ENCODE measurements at regions not wholly inside any gene's neighbourhood (a gene's known extent, or its start where the extent isn't known, plus 50 kb on each side); places are given as distances from the start of the nearest gene placed in this dataset.
"Not testable (repeated sequence)": the region's sequence is repeated elsewhere in the genome, so short reads cannot be mapped to it uniquely, and the experiment has no call there.

DNA sequence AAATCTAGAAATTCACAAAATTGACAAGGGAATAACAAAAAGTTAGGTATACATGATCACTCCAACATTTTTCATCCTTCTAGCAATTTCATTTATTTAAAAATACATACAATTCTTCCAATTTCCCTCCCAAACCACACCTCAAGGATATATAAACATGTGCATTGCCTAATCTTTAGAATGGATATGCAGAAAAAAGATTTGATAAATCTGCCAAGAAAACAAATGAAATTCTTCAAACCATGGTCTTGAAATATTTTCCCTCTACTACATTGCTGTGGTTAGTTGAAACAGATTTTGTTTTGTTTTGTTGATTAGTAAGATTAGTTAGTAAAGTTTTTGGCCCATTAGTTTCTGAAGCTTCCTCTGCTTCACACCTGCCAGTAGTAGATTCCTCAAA is 703.3 kb upstream of the CCDC179 start:
- no peak for DNase-seq (ENCODE audit: low read depth in 2 of 2)

DNA sequence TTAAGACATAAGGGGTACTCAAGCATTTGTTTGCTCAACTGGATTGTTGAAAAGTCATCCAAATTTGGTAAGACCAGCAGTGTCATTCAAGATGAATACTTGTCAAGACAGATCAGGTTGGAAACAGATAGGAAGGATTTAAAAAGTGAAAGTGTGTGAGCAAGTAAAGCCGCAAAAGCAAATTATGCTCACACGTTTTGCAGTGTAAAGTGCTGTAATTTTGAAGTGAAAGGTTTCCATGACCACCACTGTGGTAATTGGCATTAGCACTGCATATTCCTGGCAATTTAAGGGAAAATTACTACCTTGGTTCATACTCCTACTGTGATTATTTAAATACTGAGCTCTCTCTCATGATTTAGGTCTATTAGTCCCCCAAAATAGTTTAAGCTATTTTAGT is 704.1 kb upstream of the CCDC179 start:
- DNase-seq (ENCODE audit: low read depth in 2 of 2): no peak

DNA sequence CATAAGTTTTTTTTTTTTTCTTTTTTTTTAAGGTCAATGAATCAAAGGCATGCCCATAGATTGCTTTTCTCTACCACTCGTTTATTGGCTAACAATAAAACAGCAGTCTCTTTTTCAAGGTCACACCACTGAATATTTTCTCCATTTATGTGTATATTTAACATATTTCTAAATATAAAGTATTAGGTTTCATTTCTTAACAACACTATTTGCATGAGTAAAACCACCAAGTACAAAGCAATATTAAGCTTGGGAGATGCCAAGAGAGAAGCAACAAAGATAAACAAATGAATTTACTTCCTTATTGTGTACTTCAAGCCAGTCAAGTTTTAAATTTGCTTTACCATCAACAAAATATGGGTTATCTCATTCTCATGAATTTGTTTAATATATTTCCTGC is 708.9 kb upstream of the CCDC179 start:
- DNase-seq (ENCODE audit: low read depth in 2 of 2): no peak

DNA sequence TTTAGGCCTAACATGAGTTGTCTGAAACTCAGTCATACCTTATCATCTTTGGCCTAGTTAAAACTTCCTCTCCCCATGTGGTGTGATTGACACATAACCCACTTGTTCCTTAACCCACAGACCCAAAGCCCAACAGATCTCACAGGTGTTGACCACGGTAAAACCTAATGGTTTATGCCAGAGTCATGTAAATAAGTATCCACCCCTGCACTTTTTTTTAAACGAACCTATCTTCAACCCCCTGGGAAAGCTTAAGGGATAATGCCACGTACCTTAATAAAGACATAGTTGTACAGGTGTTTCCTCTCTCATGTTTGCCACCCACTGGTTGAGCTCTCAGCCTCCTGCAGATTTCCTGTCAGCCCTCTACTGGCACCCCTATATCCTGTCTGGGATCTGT is 709.3 kb upstream of the CCDC179 start:
- DNase-seq (ENCODE audit: low read depth in 2 of 2): no peak

DNA sequence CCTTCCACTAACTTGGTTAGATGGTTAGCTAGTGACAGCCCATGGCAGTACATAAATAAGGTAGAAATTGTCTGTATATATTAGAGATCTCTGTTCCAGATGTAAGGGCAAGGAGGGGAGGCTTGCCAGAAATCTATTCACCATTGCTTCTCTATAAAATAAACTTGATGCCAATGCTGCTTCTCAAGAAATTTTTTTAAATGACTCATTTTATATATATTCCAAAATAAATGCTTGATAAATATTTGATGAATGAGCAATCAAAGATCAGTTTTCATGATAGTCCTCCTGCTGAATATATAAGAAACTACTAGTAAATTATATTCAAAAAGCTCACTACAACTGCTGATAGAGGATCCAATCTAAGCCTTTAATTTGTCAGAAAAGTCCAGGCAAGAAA is 710.6 kb upstream of the CCDC179 start:
- no peak for DNase-seq (ENCODE audit: low read depth in 2 of 2)

DNA sequence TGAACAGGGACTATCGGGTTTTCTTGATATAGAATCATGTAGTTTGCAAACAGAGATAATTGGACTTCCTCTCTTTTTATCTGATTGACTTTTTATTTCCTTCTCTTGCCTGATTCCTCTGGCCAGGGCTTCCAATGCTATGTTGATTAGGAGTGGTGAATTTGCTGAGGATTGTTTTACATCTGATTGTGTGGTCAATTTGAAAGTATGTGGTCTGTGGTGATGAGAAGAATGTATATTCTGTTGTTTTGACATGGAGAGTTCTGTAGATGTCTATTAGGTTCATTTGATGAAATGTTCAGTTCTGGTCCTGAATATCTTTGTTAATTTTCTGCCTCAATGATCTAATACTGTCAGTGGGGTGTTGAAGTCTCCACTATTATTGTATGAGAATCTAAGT is 713.2 kb upstream of the CCDC179 start:
- no peak for DNase-seq (ENCODE audit: low read depth in 2 of 2)

DNA sequence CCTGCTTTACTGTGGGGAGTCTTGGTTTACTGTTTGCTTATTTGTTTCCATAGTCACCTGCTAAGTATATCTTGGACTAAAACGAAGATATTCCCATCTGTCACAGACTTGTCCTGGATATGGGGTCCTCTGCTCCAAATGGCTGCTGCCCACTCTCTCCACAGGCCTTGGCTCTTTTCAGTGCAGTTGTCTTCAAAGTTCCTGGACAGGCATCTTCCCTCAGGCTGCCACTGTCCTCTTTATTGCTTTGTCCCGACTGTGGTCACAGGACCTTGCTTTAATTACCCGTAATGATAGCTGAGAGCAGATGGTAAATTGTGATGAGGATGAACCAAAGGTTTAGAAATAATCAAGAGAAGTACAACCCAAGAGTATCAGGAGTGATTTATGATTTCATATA is 713.9 kb upstream of the CCDC179 start:
- DNase-seq (ENCODE audit: low read depth in 2 of 2): no peak

DNA sequence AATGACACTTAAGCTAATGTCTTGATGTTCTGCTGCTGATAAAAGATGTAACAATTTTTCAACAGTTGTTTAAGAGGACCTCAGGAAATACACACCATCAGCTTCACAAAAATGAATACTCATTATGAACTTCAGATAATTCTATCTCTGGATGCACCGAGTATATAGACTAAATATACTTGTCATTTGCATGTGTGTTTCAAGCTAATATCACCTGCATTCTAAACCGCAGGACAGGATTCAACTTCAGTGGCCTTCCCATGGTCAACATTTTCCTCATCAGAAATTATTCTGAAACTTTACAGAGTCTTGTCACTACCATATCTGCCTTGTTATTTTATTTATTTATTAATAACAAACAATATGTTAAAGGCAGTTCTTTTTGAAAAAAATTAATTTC is 717.0 kb upstream of the CCDC179 start:
- DNase-seq (ENCODE audit: low read depth in 2 of 2): no peak

DNA sequence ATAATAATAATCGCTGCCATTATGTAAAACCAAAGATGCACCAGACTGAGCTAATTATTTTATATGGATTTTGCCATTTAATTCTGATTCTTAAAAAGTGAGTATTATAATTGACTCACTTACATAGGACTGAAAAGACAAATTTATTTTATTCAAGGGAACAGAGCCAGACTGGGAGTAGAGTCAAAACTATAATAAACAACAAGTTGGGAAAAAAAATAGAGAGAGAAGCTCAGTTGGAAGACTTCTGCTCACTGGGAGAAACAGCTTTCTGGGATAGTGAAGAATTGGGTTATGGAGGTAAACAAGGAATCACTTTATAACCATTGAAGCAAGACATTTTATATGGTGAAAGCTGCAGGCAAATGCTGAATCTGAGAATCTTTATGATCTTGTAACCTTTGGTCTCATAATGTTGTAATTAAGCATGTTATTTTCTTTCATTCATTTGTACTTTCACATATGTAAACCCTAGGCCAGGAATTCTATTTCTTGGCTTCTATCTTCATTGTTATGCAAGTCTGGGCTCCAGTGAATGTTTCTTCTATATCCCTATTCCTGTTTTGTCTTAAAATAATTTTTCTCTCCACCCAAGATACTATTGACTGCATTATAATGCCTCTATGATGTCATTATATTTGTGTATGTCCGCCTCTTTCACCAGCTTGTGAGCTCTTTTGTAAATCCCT is 725.3 kb upstream of the CCDC179 start:
- no peak for DNase-seq (ENCODE audit: low read depth in 2 of 2)

DNA sequence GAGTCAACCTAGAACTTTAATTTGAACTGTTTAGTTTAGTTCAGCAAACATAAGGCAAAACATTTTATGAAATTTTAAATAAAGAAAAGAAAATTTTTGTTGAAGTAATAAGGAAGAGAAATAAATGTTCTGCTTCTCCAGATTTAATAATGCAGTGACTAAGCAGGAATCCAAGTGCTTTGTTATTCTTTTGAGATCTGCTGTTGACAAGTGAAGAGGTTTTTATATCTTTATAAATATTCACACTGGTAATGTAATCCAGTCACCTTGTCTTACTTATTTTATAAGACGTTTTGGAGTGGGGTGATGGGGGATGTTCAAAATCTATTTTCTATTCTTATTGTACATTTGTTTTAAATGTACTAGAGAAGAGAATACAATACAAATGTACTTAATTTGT is 725.9 kb upstream of the CCDC179 start:
- no peak for DNase-seq (ENCODE audit: low read depth in 2 of 2)

DNA sequence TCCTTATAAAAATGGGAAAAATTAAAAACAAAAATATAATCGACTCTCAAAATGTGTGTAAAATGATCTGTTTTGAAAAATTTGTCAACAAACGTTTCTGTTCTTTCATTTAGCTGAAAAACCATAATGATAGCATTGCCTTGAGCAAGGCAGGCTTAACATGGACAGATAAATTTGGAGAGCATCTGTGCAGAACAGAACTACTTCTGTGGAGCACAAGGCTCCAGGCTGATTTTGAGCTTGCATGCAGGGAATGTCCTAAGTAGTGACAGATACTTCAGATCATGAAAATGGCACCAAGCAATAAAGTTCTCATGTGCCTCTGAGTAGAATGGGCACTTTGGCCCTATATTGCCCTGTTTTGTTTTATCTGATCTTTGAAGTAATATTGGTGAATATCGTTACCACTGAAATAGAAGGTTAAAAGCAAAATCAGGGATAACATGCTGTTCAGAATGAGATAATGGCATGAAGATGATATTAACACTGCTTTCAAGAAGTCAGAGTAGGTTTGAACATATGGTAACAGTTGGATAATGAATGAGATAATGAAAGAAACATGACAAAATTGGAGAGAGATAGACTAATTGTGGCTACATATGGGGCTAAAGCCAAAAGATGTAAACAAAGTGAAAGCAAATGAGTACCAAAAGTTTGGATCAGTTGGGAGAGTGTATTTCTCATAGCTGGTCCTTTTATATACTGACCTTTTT is 730.5 kb upstream of the CCDC179 start:
- no peak for DNase-seq (ENCODE audit: low read depth in 2 of 2)

DNA sequence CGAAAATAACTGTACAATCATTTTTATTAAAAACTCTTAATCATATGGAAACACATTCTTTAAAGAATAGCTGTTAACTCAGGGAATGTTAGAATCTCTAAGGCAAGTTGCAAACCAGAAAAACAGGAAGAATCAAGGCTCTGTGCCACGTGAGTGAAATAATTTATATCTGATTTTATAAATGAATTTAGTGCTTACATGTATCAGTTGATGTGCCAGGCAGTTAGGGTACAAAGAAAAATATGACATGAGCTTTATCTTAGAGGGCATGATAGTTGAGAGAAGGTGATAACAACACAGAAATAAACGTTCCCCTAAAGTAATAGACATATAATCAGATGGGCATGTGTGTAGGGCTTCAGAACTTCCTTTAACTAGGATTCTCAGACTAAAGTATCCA is 734.5 kb upstream of the CCDC179 start:
- DNase-seq (ENCODE audit: low read depth in 2 of 2): no peak

DNA sequence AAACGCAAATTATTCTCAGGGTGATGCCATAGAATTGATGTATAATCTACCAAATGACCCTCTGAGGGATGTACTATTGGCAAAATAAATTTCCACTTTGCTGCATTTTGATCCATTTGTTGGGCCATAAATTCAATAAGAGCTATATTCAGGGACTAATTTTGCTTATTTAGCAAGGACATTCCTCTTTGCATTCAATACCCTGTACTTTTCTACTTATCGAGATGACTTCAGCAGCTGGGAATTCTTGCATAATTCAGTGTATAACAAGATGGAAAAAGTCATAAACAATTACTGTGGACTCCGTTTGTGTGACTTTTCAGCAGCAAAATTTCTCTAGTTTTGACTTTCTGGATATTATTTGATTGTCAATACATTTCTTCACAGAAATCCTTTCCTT is 744.7 kb upstream of the CCDC179 start:
- DNase-seq (ENCODE audit: low read depth in 2 of 2): no peak

DNA sequence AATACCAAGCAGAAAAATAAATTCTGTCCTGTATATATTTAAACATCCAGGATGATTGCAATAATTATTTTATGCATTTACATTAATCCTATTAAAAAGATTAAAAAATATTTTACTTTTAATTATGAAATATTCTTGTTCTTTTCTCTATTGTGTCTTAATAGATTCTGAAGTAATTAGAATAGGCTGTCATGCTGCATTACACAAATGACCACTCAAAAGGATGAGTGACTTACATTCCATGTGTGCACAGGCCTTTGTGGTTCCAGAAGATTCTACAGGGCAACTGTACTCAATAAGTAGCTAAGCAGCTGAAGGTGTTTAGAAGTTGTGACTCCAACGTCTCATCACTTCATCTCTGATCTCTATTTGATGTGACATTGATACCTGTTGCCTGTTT is 745.9 kb upstream of the CCDC179 start:
- DNase-seq (ENCODE audit: low read depth in 2 of 2): no peak

DNA sequence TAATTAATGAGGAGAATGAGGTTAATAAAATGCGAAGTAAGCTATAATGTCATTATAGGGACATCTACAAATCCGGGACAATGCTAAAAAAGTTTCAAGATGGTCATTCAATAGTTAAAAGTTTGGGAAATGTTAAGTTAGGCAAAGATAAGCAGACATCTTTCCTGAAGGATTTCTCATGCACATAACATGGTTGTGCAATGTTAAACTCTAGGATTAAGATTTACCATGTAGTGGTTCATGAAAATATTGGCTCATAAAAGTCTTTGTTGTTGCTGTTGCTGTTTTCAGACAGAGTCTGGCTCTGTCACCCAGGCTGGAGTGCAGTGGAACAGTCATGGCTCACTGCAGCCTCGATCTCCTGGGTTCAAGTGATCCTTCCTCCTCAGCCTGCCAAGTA is 751.5 kb upstream of the CCDC179 start:
- no peak for DNase-seq (ENCODE audit: low read depth in 2 of 2)

DNA sequence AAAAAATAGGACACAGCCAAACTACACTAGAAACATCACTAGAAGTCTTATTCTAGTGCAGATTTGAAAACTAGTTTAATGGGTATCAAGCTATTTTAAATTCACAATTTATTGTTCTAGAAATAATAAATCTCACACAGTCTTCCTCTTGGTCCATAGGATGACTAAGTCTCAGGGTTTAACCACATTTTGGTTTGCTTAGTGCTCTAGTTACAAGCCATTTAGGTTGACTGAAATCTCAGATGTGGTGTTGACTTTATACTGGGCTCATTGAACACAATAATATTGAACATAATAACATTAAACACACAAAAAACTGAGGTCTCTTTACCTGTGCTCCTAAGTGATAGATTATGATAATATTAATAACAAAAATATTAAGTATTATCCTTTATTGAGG is 760.3 kb upstream of the CCDC179 start:
- DNase-seq (ENCODE audit: low read depth in 2 of 2): no peak

DNA sequence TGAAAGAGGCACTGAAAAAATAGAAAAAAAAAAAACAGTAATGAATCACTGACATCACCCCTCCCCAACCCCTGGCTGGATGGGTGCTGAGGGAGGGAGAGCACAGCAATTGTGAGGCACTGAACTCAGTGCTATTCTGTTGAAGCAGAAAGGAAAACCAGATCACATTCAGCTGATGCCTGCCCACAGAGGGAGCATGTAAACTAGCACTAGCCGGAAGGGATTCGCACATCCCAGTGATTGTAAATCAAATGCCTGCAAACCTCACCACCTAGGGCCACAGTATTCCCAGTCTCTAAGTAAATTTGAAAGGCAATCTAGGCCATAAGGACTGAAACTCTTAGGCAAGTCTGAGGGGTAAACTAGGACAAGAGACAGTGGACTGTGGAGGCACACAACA is 772.0 kb upstream of the CCDC179 start:
- no peak for DNase-seq (ENCODE audit: low read depth in 2 of 2)

DNA sequence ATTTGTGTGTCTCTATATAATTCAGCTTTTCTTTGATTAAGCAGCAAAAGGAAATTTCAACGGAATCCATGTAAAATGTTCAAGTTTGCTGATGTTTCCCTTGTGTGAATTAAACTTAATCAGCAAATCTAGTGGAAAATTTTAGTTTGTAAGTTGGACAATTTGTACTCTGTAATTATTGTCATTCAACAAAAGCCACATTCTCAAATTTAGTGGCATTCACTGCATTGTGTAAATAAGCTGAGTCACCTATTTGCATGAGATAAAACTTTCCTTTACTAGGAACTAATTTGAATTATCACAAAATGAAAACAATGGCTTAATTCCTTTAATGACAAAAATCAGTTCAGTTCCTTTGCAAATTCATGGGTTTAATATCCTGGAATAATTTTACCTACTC is 784.2 kb upstream of the CCDC179 start:
- no peak for DNase-seq (ENCODE audit: low read depth in 2 of 2)

DNA sequence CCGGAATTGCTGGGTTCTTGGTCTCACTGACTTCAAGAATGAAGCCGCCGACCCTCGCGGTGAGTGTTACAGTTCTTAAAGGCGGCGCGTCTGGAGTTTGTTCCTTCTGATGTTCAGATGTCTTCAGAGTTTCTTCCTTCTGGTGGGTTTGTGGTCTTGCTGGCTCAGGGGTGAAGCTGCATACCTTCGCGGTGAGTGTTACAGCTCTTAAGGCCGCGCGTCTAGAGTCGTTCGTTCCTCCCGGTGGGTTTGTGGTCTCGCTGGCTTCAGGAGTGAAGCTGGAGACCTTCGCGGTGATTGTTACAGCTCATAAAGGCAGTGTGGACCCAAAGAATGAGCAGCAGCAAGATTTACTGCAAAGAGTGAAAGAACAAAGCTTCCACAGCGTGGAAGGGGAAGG is 792.1 kb upstream of the CCDC179 start:
- not testable (repeated sequence) for DNase-seq (ENCODE audit: low read depth in 2 of 2)

DNA sequence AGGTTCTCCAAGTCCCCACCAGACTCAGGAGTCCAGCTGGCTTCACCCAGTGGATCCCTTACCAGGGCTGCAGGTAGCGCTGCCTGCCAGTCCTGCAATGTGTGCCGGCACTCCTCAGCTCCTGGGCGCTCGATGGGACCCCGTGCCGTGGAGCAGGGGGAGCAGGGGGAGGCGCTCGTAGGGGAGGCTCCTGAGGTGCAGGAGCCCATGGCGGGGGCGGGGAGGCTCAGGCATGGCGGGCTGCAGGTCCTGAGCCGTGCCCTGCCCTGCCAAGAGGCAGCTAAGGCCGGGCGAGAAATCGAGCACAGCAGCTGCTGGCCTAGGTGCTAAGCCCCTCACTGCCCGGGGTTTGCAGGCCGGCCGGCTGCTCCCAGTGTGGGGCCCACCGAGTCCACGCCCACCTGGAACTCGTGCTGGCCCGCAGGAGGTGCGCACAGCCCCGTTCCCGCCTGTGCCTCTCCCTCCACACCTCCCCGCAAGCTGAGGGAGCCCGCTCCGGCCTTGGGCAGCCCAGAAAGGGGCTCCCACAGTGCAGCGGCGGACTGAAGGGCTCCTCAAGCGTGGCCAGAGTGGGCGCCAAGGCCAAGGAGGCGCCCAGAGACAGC is 792.9 kb upstream of the CCDC179 start:
- no peak for DNase-seq (ENCODE audit: low read depth in 2 of 2)

DNA sequence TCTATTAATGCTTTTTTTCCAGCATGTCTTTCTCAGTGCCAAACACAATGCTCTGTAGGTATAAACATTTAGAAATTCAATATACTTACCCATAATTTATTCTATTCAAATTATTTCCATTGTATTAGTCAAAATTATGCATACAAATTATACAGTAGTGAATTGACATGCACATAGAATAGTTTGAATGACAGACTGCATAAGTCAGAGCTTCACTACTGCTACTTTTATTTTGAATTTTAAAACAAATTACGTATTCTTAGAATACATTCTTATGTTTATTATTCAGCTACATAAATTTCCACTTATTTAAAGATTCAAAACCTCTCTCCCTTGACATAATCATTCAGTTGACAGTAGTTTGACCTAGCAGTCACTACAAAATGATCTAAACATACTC is 808.0 kb upstream of the CCDC179 start:
- no peak for DNase-seq (ENCODE audit: low read depth in 2 of 2)

DNA sequence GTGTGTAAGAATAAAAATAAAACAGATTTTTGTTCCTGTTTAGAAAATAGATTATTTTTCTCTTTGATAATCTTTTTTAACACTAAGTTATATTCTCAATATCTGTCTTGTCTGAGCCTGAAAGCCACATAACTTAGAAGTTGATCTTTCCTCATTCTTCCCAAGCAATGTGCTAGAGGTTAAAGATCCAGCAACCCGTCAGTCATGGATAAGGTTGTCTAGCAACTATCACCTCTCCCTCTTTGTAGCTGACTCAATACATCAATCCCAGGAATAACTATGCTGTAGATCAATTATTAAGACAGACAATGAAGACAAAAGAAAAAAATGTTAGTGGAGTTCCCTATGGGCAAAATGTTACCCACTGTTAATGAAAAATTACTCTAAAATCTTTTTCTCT is 813.1 kb upstream of the CCDC179 start:
- no peak for DNase-seq (ENCODE audit: low read depth in 2 of 2)

DNA sequence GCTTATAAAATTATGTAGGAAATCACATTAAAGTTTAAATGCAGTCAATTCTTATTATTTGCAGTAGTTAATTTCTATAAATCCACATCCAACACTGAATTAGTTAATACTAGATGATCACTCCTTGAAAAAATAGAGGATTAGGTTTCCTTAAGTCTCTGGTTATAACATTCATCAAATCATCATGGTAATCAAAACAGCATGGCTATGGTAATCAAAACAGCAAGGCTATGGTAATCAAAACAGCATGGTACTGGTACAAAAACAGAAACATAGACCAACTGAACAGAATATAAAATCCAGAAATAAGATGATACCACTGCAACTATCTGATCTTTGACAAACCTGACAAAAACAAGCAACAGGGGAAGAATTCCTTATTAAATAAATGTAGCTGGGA is 814.6 kb upstream of the CCDC179 start:
- no peak for DNase-seq (ENCODE audit: low read depth in 2 of 2)
